ENCODE measurements at regions not wholly inside any gene's neighbourhood (a gene's known extent, or its start where the extent isn't known, plus 50 kb on each side); places are given as distances from the start of the nearest gene placed in this dataset.

- no peak for DNase-seq (ENCODE audit: low read depth)
These were observed 52.5 kb upstream of the TTC29 start for GRCh38 chr4:146998157-146998556.

- no peak for DNase-seq (ENCODE audit: low read depth)
These were observed 58.5 kb upstream of the TTC29 start for GRCh38 chr4:147003956-147004809.

- no peak for DNase-seq (ENCODE audit: low read depth)
These were observed 60.6 kb upstream of the TTC29 start for GRCh38 chr4:147006229-147006628.

GRCh38 chr4:147009875-147010274 lies 64.2 kb upstream of the TTC29 start:
- no peak for DNase-seq (ENCODE audit: low read depth)

- no peak for DNase-seq (ENCODE audit: low read depth)
These were observed 65.7 kb upstream of the TTC29 start for GRCh38 chr4:147011411-147011810.

- no peak for DNase-seq (ENCODE audit: low read depth)
These were observed 66.5 kb upstream of the TTC29 start for GRCh38 chr4:147012059-147012707.

GRCh38 chr4:147014946-147015345 lies 69.3 kb upstream of the TTC29 start:
- no peak for DNase-seq (ENCODE audit: low read depth)

GRCh38 chr4:147015491-147015890 lies 69.8 kb upstream of the TTC29 start:
- DNase-seq (ENCODE audit: low read depth), result no peak

GRCh38 chr4:147017081-147017480 lies 71.4 kb upstream of the TTC29 start:
- DNase-seq (ENCODE audit: low read depth), result peak; percentile 31

- DNase-seq (ENCODE audit: low read depth), result peak; percentile 65
These were observed 73.4 kb upstream of the TTC29 start for GRCh38 chr4:147019091-147019490.

GRCh38 chr4:147020456-147020855 lies 74.8 kb upstream of the TTC29 start:
- no peak for DNase-seq (ENCODE audit: low read depth)

- no peak for DNase-seq (ENCODE audit: low read depth)
These were observed 79.4 kb upstream of the TTC29 start for GRCh38 chr4:147025042-147025441.

- no peak for DNase-seq (ENCODE audit: low read depth)
These were observed 83.6 kb upstream of the TTC29 start for GRCh38 chr4:147029296-147029695.

- peak; percentile 46 for DNase-seq (ENCODE audit: low read depth)
These were observed 88.7 kb upstream of the TTC29 start for GRCh38 chr4:147034372-147034771.

GRCh38 chr4:147037069-147037468 lies 91.4 kb upstream of the TTC29 start:
- DNase-seq (ENCODE audit: low read depth), result no peak

GRCh38 chr4:147039976-147040575 lies 94.4 kb upstream of the TTC29 start:
- peak; percentile 93 for DNase-seq (ENCODE audit: low read depth)

GRCh38 chr4:147040874-147041273 lies 95.2 kb upstream of the TTC29 start:
- no peak for DNase-seq (ENCODE audit: low read depth)

GRCh38 chr4:147041376-147041775 lies 95.7 kb upstream of the TTC29 start:
- no peak for DNase-seq (ENCODE audit: low read depth)

- DNase-seq (ENCODE audit: low read depth), result no peak
These were observed 96.4 kb upstream of the TTC29 start for GRCh38 chr4:147042046-147042445.

GRCh38 chr4:147044241-147044640 lies 98.6 kb upstream of the TTC29 start:
- DNase-seq (ENCODE audit: low read depth), result no peak

- peak; percentile 48 for DNase-seq (ENCODE audit: low read depth)
These were observed 104.3 kb upstream of the TTC29 start for GRCh38 chr4:147049946-147050345.

- peak; percentile 82 for DNase-seq (ENCODE audit: low read depth)
These were observed 104.7 kb upstream of the TTC29 start for GRCh38 chr4:147050356-147050765.

GRCh38 chr4:147052361-147052760 lies 106.7 kb upstream of the TTC29 start:
- DNase-seq (ENCODE audit: low read depth), result no peak

All from LHCN-M2 (cell line).